ENCODE measurements at regions not wholly inside any gene's neighbourhood (a gene's known extent, or its start where the extent isn't known, plus 50 kb on each side); places are given as distances from the start of the nearest gene placed in this dataset.
"Not testable (repeated sequence)": the region's sequence is repeated elsewhere in the genome, so short reads cannot be mapped to it uniquely, and the experiment has no call there.

DNA sequence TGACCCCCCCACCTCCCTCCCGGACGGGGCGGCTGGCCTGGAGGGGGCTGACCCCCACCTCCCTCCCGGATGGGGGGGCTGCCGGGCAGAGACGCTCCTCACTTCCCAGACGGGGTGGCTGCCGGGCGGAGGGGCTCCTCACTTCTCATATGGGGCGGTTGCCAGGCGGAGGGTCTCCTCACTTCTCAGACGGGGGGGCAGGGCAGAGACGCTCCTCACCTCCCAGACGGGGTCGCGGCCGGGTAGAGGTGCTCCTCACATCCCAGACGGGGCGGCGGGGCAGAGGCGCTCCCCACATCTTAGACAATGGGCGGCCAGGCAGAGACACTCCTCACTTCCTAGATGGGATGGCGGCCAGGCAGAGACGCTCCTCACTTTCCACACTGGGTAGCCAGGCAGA is 251.9 kb upstream of the PTBP2 start:
- not testable (repeated sequence) for H2AFZ ChIP-seq (ENCODE audit: low read length); H4K20me1 ChIP-seq (ENCODE audit: insufficient read depth, low read depth, low read length); H3K27ac ChIP-seq (ENCODE audit: low read length); H3K36me3 ChIP-seq (ENCODE audit: insufficient read depth, low read length); H3K9me2 ChIP-seq (replicated peaks; ENCODE audit: insufficient read depth, low read length); H3K4me3 ChIP-seq (ENCODE audit: low read length); H3K4me2 ChIP-seq (ENCODE audit: low read depth, low read length, poor library complexity, severe bottlenecking); H3K9me3 ChIP-seq (ENCODE audit: low read length); DNase-seq; H3K4me1 ChIP-seq (ENCODE audit: low read length); H3K27me3 ChIP-seq (ENCODE audit: low read length); H3K79me2 ChIP-seq (ENCODE audit: low read length); H3K9ac ChIP-seq (ENCODE audit: low read length)

GRCh38 chr1:96472471-96472870 is 249.1 kb upstream of the PTBP2 start:
- Histone ChIP-seq H3K27ac (ENCODE audit: low read length) (no peak overlapping the region), H4K20me1 (ENCODE audit: insufficient read depth, low read depth, low read length) (no peaks in the 10 kb centered on the region), H3K4me1 (ENCODE audit: low read length) (no peaks in the 10 kb centered on the region), H2AFZ (ENCODE audit: low read length) (no peak overlapping the region), H3K4me2 (ENCODE audit: low read depth, low read length, poor library complexity, severe bottlenecking) (no peak overlapping the region), H3K27me3 (ENCODE audit: low read length) (no peaks in the 10 kb centered on the region), H3K9ac (ENCODE audit: low read length) (no peak overlapping the region), H3K79me2 (ENCODE audit: low read length) (no peaks in the 10 kb centered on the region), H3K4me3 (ENCODE audit: low read length) (no peak overlapping the region), H3K9me3 (ENCODE audit: low read length) (no peaks in the 10 kb centered on the region), H3K36me3 (ENCODE audit: insufficient read depth, low read length) (no peaks in the 10 kb centered on the region), H3K9me2 (replicated peaks; ENCODE audit: insufficient read depth, low read length) (no peaks in the 10 kb centered on the region)
- DNase-seq, result no peak

DNA sequence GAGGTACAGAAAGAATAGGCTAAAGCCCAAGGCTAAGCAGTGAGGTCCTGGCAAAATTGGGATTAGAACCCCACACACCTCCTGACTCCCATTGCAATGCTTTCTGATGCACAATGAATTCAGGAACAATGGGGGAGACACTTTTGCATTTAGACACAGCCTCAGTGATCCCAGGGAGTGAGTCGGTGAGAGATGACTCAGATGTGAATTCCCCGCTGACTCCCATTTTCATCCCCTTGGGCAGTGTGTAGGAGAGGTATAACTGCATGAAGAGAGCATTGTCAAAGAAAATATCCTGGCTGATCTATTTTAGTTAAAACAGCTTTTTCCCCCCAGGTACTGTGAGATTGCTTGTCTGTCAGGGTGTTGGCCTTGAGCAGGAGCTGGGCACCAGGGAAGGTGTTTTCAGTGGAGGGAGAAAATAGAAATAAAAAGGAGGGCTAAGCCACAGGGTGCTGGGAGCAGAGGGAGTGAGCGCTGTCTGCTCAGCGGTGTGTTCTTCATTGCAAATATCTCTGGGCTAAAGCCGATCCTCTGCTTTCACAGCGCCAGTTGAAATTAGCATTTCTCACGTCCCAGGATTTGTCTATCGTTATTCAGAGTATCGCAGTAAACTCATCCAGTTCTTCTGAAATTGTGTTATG is 247.7 kb upstream of the PTBP2 start:
- Histone ChIP-seq H3K36me3 (ENCODE audit: insufficient read depth, low read length) (no peaks in the 10 kb centered on the region), H4K20me1 (ENCODE audit: insufficient read depth, low read depth, low read length) (no peaks in the 10 kb centered on the region), H2AFZ (ENCODE audit: low read length) (no peak overlapping the region), H3K4me2 (ENCODE audit: low read depth, low read length, poor library complexity, severe bottlenecking) (no peak overlapping the region), H3K4me3 (ENCODE audit: low read length) (no peak overlapping the region), H3K9me3 (ENCODE audit: low read length) (no peaks in the 10 kb centered on the region), H3K27me3 (ENCODE audit: low read length) (no peaks in the 10 kb centered on the region), H3K27ac (ENCODE audit: low read length) (no peak overlapping the region), H3K9ac (ENCODE audit: low read length) (no peak overlapping the region), H3K79me2 (ENCODE audit: low read length) (no peaks in the 10 kb centered on the region), H3K9me2 (replicated peaks; ENCODE audit: insufficient read depth, low read length) (no peaks in the 10 kb centered on the region), H3K4me1 (ENCODE audit: low read length) (no peaks in the 10 kb centered on the region)
- no peak for DNase-seq

GRCh38 chr1:96474985-96475743 is 246.4 kb upstream of the PTBP2 start:
- H3K9ac ChIP-seq (ENCODE audit: low read length), result no peak overlapping the region
- no peak for DNase-seq

DNA sequence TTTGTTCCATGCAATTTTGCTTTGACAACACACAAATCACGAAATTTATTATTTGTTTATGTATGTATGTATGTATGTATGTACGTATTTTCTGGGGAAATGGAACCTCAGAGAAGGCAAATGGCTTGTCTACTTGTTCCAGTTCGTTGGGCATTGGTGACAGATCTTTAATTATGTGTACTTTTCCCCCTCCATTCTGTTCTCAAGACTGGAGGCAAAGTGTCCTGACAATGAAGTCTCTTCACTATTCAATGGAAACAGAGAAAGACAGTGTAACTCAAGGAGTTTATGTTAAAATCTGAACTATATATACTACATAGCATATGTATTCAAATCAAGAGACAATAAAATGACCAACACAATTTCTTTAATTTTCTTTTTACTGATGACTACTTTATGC is 245.7 kb upstream of the PTBP2 start:
- H3K4me1 ChIP-seq (ENCODE audit: low read length), result no peaks in the 10 kb centered on the region
- H3K9me2 ChIP-seq (replicated peaks; ENCODE audit: insufficient read depth, low read length), result no peaks in the 10 kb centered on the region

More at GRCh38 chr1:96474985-96475743, 246.4 kb upstream of the PTBP2 start:
- Histone ChIP-seq H3K9me2 (replicated peaks; ENCODE audit: insufficient read depth, low read length) (no peaks in the 10 kb centered on the region), H2AFZ (ENCODE audit: low read length) (no peak overlapping the region), H4K20me1 (ENCODE audit: insufficient read depth, low read depth, low read length) (no peaks in the 10 kb centered on the region), H3K9me3 (ENCODE audit: low read length) (no peaks in the 10 kb centered on the region), H3K4me2 (ENCODE audit: low read depth, low read length, poor library complexity, severe bottlenecking) (no peak overlapping the region), H3K4me3 (ENCODE audit: low read length) (no peak overlapping the region), H3K27me3 (ENCODE audit: low read length) (no peaks in the 10 kb centered on the region), H3K27ac (ENCODE audit: low read length) (no peak overlapping the region), H3K4me1 (ENCODE audit: low read length) (no peaks in the 10 kb centered on the region), H3K79me2 (ENCODE audit: low read length) (no peaks in the 10 kb centered on the region), H3K36me3 (ENCODE audit: insufficient read depth, low read length) (no peaks in the 10 kb centered on the region)

DNA sequence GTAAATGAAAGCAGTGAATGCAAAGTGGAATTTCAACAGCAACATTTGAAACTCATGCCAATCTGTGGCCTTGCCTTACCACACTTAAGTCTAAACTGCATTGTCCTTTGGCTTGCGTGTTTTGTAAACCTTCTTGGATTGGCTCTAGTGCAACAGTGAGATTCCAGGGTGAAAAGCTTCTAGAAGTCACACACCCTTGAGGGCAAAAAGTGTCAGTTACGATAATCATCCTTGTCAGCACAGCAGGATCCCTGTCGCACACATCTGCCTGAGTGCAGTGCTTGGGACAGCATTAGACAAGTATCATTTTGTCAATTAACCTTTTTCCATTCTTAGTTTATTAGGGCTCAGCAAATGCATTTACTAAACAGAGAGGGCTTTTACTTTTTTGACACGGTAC is 243.4 kb upstream of the PTBP2 start:
- Histone ChIP-seq H2AFZ (ENCODE audit: low read length) (no peak overlapping the region), H3K36me3 (ENCODE audit: insufficient read depth, low read length) (no peaks in the 10 kb centered on the region), H3K79me2 (ENCODE audit: low read length) (no peaks in the 10 kb centered on the region), H3K9ac (ENCODE audit: low read length) (no peak overlapping the region), H3K9me3 (ENCODE audit: low read length) (no peaks in the 10 kb centered on the region), H3K27ac (ENCODE audit: low read length) (no peak overlapping the region), H3K4me2 (ENCODE audit: low read depth, low read length, poor library complexity, severe bottlenecking) (no peak overlapping the region), H3K27me3 (ENCODE audit: low read length) (no peaks in the 10 kb centered on the region), H3K4me1 (ENCODE audit: low read length) (no peaks in the 10 kb centered on the region), H4K20me1 (ENCODE audit: insufficient read depth, low read depth, low read length) (no peaks in the 10 kb centered on the region), H3K4me3 (ENCODE audit: low read length) (no peak overlapping the region), H3K9me2 (replicated peaks; ENCODE audit: insufficient read depth, low read length) (no peaks in the 10 kb centered on the region)
- no peak for DNase-seq

More for the DNA sequence above, 245.7 kb upstream of the PTBP2 start:
- Histone ChIP-seq H3K27ac (ENCODE audit: low read length) (no peak overlapping the region), H3K9me3 (ENCODE audit: low read length) (no peaks in the 10 kb centered on the region), H2AFZ (ENCODE audit: low read length) (no peak overlapping the region), H3K27me3 (ENCODE audit: low read length) (no peaks in the 10 kb centered on the region), H3K36me3 (ENCODE audit: insufficient read depth, low read length) (no peaks in the 10 kb centered on the region), H4K20me1 (ENCODE audit: insufficient read depth, low read depth, low read length) (no peaks in the 10 kb centered on the region), H3K4me2 (ENCODE audit: low read depth, low read length, poor library complexity, severe bottlenecking) (no peak overlapping the region), H3K79me2 (ENCODE audit: low read length) (no peaks in the 10 kb centered on the region), H3K9ac (ENCODE audit: low read length) (no peak overlapping the region), H3K4me3 (ENCODE audit: low read length) (no peak overlapping the region)
- DNase-seq, result no peak

GRCh38 chr1:96481409-96481808 is 240.2 kb upstream of the PTBP2 start:
- Histone ChIP-seq H3K27me3 (ENCODE audit: low read length) (no peaks in the 10 kb centered on the region), H4K20me1 (ENCODE audit: insufficient read depth, low read depth, low read length) (no peaks in the 10 kb centered on the region), H3K9me2 (replicated peaks; ENCODE audit: insufficient read depth, low read length) (no peaks in the 10 kb centered on the region), H3K36me3 (ENCODE audit: insufficient read depth, low read length) (no peaks in the 10 kb centered on the region), H3K9me3 (ENCODE audit: low read length) (no peaks in the 10 kb centered on the region), H2AFZ (ENCODE audit: low read length) (no peak overlapping the region), H3K9ac (ENCODE audit: low read length) (no peak overlapping the region), H3K79me2 (ENCODE audit: low read length) (no peaks in the 10 kb centered on the region), H3K4me2 (ENCODE audit: low read depth, low read length, poor library complexity, severe bottlenecking) (no peak overlapping the region), H3K4me1 (ENCODE audit: low read length) (no peaks in the 10 kb centered on the region), H3K4me3 (ENCODE audit: low read length) (no peak overlapping the region), H3K27ac (ENCODE audit: low read length) (no peak overlapping the region)
- no peak for DNase-seq

DNA sequence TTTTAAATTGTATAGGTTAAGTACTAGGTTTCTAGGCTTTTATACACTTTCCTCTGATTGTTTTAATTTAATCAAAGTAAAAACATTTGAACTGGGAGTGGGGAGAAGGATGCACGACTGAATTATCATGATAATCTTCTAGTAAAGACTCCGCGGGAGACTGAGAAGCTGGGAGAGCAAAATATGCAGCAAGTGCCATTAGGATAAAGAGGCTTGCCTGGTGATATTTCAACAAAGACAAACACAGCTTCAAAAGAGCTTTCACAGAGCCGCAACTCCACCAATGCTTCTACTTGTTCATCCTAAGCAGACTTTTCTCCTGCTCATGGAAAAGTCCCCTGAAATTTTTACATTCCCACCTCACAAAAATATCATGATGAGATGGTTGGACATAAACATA is 239.0 kb upstream of the PTBP2 start:
- Histone ChIP-seq H3K4me2 (ENCODE audit: low read depth, low read length, poor library complexity, severe bottlenecking) (no peak overlapping the region), H3K4me1 (ENCODE audit: low read length) (no peaks in the 10 kb centered on the region), H3K9me2 (replicated peaks; ENCODE audit: insufficient read depth, low read length) (no peaks in the 10 kb centered on the region), H3K4me3 (ENCODE audit: low read length) (no peak overlapping the region), H3K9me3 (ENCODE audit: low read length) (no peaks in the 10 kb centered on the region), H3K27me3 (ENCODE audit: low read length) (no peaks in the 10 kb centered on the region), H3K9ac (ENCODE audit: low read length) (no peak overlapping the region), H2AFZ (ENCODE audit: low read length) (no peak overlapping the region), H4K20me1 (ENCODE audit: insufficient read depth, low read depth, low read length) (no peaks in the 10 kb centered on the region), H3K27ac (ENCODE audit: low read length) (no peak overlapping the region), H3K36me3 (ENCODE audit: insufficient read depth, low read length) (no peaks in the 10 kb centered on the region), H3K79me2 (ENCODE audit: low read length) (no peaks in the 10 kb centered on the region)
- no peak for DNase-seq
